Caco-2 (cell line): ENCODE measurements at regions not wholly inside any gene's neighbourhood (a gene's known extent, or its start where the extent isn't known, plus 50 kb on each side); places are given as distances from the start of the nearest gene placed in this dataset.

Experiments used
- BruUV-seq: library from RNA; stranded (reverse); fragments of 400-500 nt; replicated peaks from 2 replicates; lab custom pipeline; 2021; lab: Mats Ljungman, UMichigan
- CTCF ChIA-PET: fragments of 300-600 bp; sonication (Branson Sonifier 250); formaldehyde crosslinking; loops from one replicate; lab custom pipeline; 2022; ENCODE audit warnings: antibody characterized with exemption; lab: Charles Lee
- POLR2A ChIA-PET: fragments of 300-600 bp; sonication (Branson Sonifier 250); formaldehyde crosslinking; loops from one replicate; lab custom pipeline; 2022; ENCODE audit warnings: antibody characterized with exemption; lab: Charles Lee
- DNase-seq, 2 experiments: peaks; one replicate each; pipeline versions ENCODE4 v3.0.0 to v3.0.0-alpha.2; 2020 to 2022
- H3K27me3 ChIP-seq: replicated peaks from 2 replicates; pipeline ENCODE4 v1.6.0; 2011; ENCODE audit warnings: low read length; ENCODE audit not compliant: control insufficient read depth, insufficient read depth
- H3K36me3 ChIP-seq: 2 replicates; pipeline ENCODE4 v1.5.1; 2011; ENCODE audit warnings: low read length; ENCODE audit not compliant: control insufficient read depth, insufficient read depth
- H3K4me1 ChIP-seq: fragments of 250-450 bp; sonication (Bioruptor Pico); 2 replicates; pipeline ENCODE4 v1.5.1; 2020; ENCODE audit warnings: mild to moderate bottlenecking
- H3K4me3 ChIP-seq: 2 replicates; pipeline ENCODE4 v1.5.1; 2011; ENCODE audit warnings: low read depth, mild to moderate bottlenecking, control low read depth, low read length
- H3K9me3 ChIP-seq: fragments of 250-450 bp; sonication (Bioruptor Pico); 2 replicates; pipeline ENCODE4 v1.5.1; 2020; ENCODE audit warnings: mild to moderate bottlenecking, moderate library complexity
- H3K27ac Mint-ChIP-seq: one replicate; pipeline ENCODE4 v1.8.0; 2022; ENCODE audit warnings: mixed read lengths; ENCODE audit not compliant: unreplicated experiment
- H3K27me3 Mint-ChIP-seq: one replicate; pipeline ENCODE4 v1.8.0; 2022; ENCODE audit warnings: mixed read lengths; ENCODE audit not compliant: insufficient read depth, unreplicated experiment
- H3K36me3 Mint-ChIP-seq: one replicate; pipeline ENCODE4 v1.8.0; 2022; ENCODE audit warnings: mild to moderate bottlenecking, mixed read lengths; ENCODE audit not compliant: insufficient read depth, unreplicated experiment
- H3K4me1 Mint-ChIP-seq: one replicate; pipeline ENCODE4 v1.8.0; 2022; ENCODE audit warnings: low read depth, mixed read lengths; ENCODE audit not compliant: unreplicated experiment
- H3K4me3 Mint-ChIP-seq: one replicate; pipeline ENCODE4 v1.8.0; 2022; ENCODE audit warnings: mild to moderate bottlenecking, moderate library complexity, mixed read lengths; ENCODE audit not compliant: unreplicated experiment
- H3K9me3 Mint-ChIP-seq: one replicate; pipeline ENCODE4 v1.8.0; 2022; ENCODE audit warnings: mixed read lengths; ENCODE audit not compliant: unreplicated experiment
- CTCF ChIP-seq, 2 experiments: fragments of 200-600 bp in 1 of 2; IDR thresholded peaks; 1 replicate in 1 of 2; 2 replicates in 1 of 2; pipeline versions ENCODE4 v1.5.1 to v1.8.0; 2011 to 2022; ENCODE audit warnings: antibody characterized with exemption in 1 of 2, control low read depth in 1 of 2, inconsistent platforms in 1 of 2, low read depth in 1 of 2, low read length in 1 of 2, mild to moderate bottlenecking in 1 of 2, moderate library complexity in 1 of 2; ENCODE audit not compliant: insufficient read depth in 1 of 2, severe bottlenecking in 1 of 2, unreplicated experiment in 1 of 2
- intact Hi-C: fragments of 100-400 bp; cut with micrococcal nuclease; formaldehyde crosslinking; loops from one replicate; pipeline ENCODE4 v1.10.0; 2022; ENCODE audit not compliant: unreplicated experiment

GRCh38 chr18:76136701-76137100 lies 358.3 kb downstream of the ZNF516 start:
- Histone ChIP-seq H3K4me1 (no peaks in the 10 kb centered on the region), H3K36me3 (no peaks in the 10 kb centered on the region), H3K9me3 (no peaks in the 10 kb centered on the region), H3K4me3 (no peak overlapping the region), H3K27me3 (no peaks in the 10 kb centered on the region)
- no peak for TF ChIP-seq CTCF (IDR thresholded peaks at IDR 0.05; ENCODE audit: insufficient read depth in 1 of 2, low read depth in 1 of 2, low read length in 1 of 2, severe bottlenecking in 1 of 2, unreplicated experiment in 1 of 2)
- CTCF ChIA-PET = no interaction called here
- H3K27ac Mint-ChIP-seq = no peak overlapping the region
- POLR2A ChIA-PET = no interaction called here
- H3K36me3 Mint-ChIP-seq = no peaks in the 10 kb centered on the region
- H3K4me1 Mint-ChIP-seq = no peaks in the 10 kb centered on the region
- no TSS peak for BruUV-seq
- H3K27me3 Mint-ChIP-seq = peaks cover 7% of the 10 kb centered on the region
- DNase-seq = no peak
- H3K4me3 Mint-ChIP-seq = no peak overlapping the region
- intact Hi-C loops = no loop called here
- H3K9me3 Mint-ChIP-seq = no peaks in the 10 kb centered on the region

- H3K4me3 Mint-ChIP-seq = no peak overlapping the region
- no peaks in the 10 kb centered on the region for H3K4me1 Mint-ChIP-seq
- POLR2A ChIA-PET = no interaction called here
- Histone ChIP-seq H3K36me3 (no peaks in the 10 kb centered on the region), H3K4me1 (no peaks in the 10 kb centered on the region), H3K4me3 (no peak overlapping the region), H3K9me3 (no peaks in the 10 kb centered on the region), H3K27me3 (no peaks in the 10 kb centered on the region)
- BruUV-seq = no TSS peak
- no peak for DNase-seq
- no peaks in the 10 kb centered on the region for H3K9me3 Mint-ChIP-seq
- no peak overlapping the region for H3K27ac Mint-ChIP-seq
- peaks cover 5% of the 10 kb centered on the region for H3K27me3 Mint-ChIP-seq
- no peaks in the 10 kb centered on the region for H3K36me3 Mint-ChIP-seq
- CTCF ChIA-PET = no interaction called here
- no peak for TF ChIP-seq CTCF (IDR thresholded peaks at IDR 0.05; ENCODE audit: insufficient read depth in 1 of 2, low read depth in 1 of 2, low read length in 1 of 2, severe bottlenecking in 1 of 2, unreplicated experiment in 1 of 2)
- intact Hi-C loops = no loop called here
These were observed 360.4 kb downstream of the ZNF516 start for GRCh38 chr18:76134628-76135027.

GRCh38 chr18:76133873-76134272 lies 361.2 kb downstream of the ZNF516 start:
- ChIA-PET CTCF (no interaction called here), POLR2A (no interaction called here)
- Histone ChIP-seq H3K4me1 (no peaks in the 10 kb centered on the region), H3K4me3 (no peak overlapping the region), H3K36me3 (no peaks in the 10 kb centered on the region), H3K9me3 (no peaks in the 10 kb centered on the region), H3K27me3 (no peaks in the 10 kb centered on the region)
- no peak for DNase-seq
- TF ChIP-seq CTCF (IDR thresholded peaks at IDR 0.05; ENCODE audit: insufficient read depth in 1 of 2, low read depth in 1 of 2, low read length in 1 of 2, severe bottlenecking in 1 of 2, unreplicated experiment in 1 of 2) = no peak
- Mint-ChIP-seq H3K9me3 (no peaks in the 10 kb centered on the region), H3K27ac (no peak overlapping the region), H3K36me3 (no peaks in the 10 kb centered on the region), H3K4me3 (no peak overlapping the region), H3K27me3 (peaks cover 5% of the 10 kb centered on the region), H3K4me1 (no peaks in the 10 kb centered on the region)
- BruUV-seq = no TSS peak
- intact Hi-C loops = no loop called here
